H1 (cell line): ENCODE measurements at regions not wholly inside any gene's neighbourhood (a gene's known extent, or its start where the extent isn't known, plus 50 kb on each side); places are given as distances from the start of the nearest gene placed in this dataset.

Experiments
- CTCF ChIA-PET: fragments of 300-600 bp; sonication (Branson Sonifier 250); formaldehyde crosslinking; loops from one replicate; lab custom pipeline; 2021; ENCODE audit not compliant: partially characterized antibody; lab: Charles Lee
- POLR2A ChIA-PET: fragments of 300-600 bp; sonication (Branson Sonifier 250); formaldehyde crosslinking; loops from one replicate; lab custom pipeline; 2021; ENCODE audit warnings: inconsistent platforms; ENCODE audit not compliant: partially characterized antibody; lab: Charles Lee
- DNase-seq, 2 experiments: peaks; one replicate each; pipeline versions ENCODE4 v3.0.0 to v3.0.0-alpha.2; 2010 to 2022; ENCODE audit warnings: low spot score in 2 of 2, low read depth in 1 of 2, mixed read lengths in 1 of 2
- FAIRE-seq: peaks from 2 replicates; lab custom pipeline; 2011; peaks lifted over from hg19 to GRCh38; lab: Jason Lieb, UNC
- H2AFZ ChIP-seq: 2 replicates; pipeline ENCODE4 v1.8.1; 2012; ENCODE audit warnings: low read length, inconsistent platforms
- H2AK5ac ChIP-seq: 2 replicates; pipeline ENCODE4 v1.6.1; 2013; ENCODE audit warnings: low read depth, low read length
- H2BK120ac ChIP-seq: replicated peaks from 2 replicates; pipeline ENCODE3; 2013; ENCODE audit warnings: low read depth, low read length, inconsistent platforms
- H2BK12ac ChIP-seq: 2 replicates; pipeline ENCODE4 v1.6.1; 2013; ENCODE audit warnings: low read depth, low read length
- H2BK15ac ChIP-seq: 2 replicates; pipeline ENCODE4 v1.6.1; 2013; ENCODE audit warnings: low read length
- H2BK20ac ChIP-seq: 2 replicates; pipeline ENCODE4 v1.6.1; 2013; ENCODE audit warnings: low read length
- H2BK5ac ChIP-seq: 2 replicates; pipeline ENCODE4 v1.6.1; 2013; ENCODE audit warnings: low read depth, low read length
- H3K14ac ChIP-seq: 2 replicates; pipeline ENCODE4 v1.6.1; 2013; ENCODE audit warnings: inconsistent platforms; ENCODE audit not compliant: insufficient read length
- H3K18ac ChIP-seq: 2 replicates; pipeline ENCODE4 v1.6.1; 2013; ENCODE audit warnings: low read length; ENCODE audit errors: extremely low read depth
- H3K23ac ChIP-seq: 2 replicates; pipeline ENCODE4 v1.6.1; 2013; ENCODE audit warnings: inconsistent platforms; ENCODE audit not compliant: insufficient read length
- H3K23me2 ChIP-seq: 2 replicates; pipeline ENCODE4 v1.6.1; 2013; ENCODE audit warnings: low read depth, low read length
- H3K27ac ChIP-seq: 2 replicates; pipeline ENCODE4 v1.6.1; 2011; ENCODE audit warnings: low read depth, low read length, inconsistent platforms
- H3K27me3 ChIP-seq, 4 experiments: replicated peaks in 1 of 4; 1 replicate in 1 of 4; 2 replicates in 3 of 4; pipeline versions ENCODE4 v1.6.1 to v1.8.1; 2011 to 2013; ENCODE audit warnings: low read length in 3 of 4, mild to moderate bottlenecking in 3 of 4, inconsistent platforms in 2 of 4, mixed read lengths in 2 of 4, moderate library complexity in 1 of 4; ENCODE audit not compliant: control insufficient read depth in 3 of 4, insufficient read depth in 3 of 4; ENCODE audit errors: extremely low read depth in 1 of 4
- H3K36me3 ChIP-seq, 4 experiments: 2 replicates each; pipeline versions ENCODE4 v1.6.1 to v1.8.1; 2011 to 2013; ENCODE audit warnings: mild to moderate bottlenecking in 4 of 4, low read length in 3 of 4, moderate library complexity in 2 of 4, control low read depth in 1 of 4, inconsistent platforms in 1 of 4; ENCODE audit not compliant: insufficient read depth in 4 of 4, control insufficient read depth in 2 of 4
- H3K4ac ChIP-seq: replicated peaks from 2 replicates; pipeline ENCODE3; 2013; ENCODE audit warnings: low read length, low read depth, mixed read lengths, inconsistent platforms; ENCODE audit not compliant: insufficient read length
- H3K4me1 ChIP-seq, 4 experiments: replicated peaks in 1 of 4; 1 replicate in 1 of 4; 2 replicates in 3 of 4; pipeline versions ENCODE4 v1.6.1 to v1.8.1; 2011 to 2013; ENCODE audit warnings: low read length in 3 of 4, inconsistent platforms in 2 of 4, mixed read lengths in 1 of 4; ENCODE audit not compliant: insufficient read depth in 4 of 4, control insufficient read depth in 3 of 4
- H3K4me2 ChIP-seq, 2 experiments: 2 replicates each; pipeline versions ENCODE4 v1.6.1 to v1.8.1; 2011 to 2013; ENCODE audit warnings: low read depth in 2 of 2, low read length in 2 of 2, control low read depth in 1 of 2, inconsistent platforms in 1 of 2, mild to moderate bottlenecking in 1 of 2; ENCODE audit not compliant: insufficient read depth in 1 of 2
- H3K4me3 ChIP-seq, 4 experiments: fragments of 200-600, 300-600 bp in 1 of 4; sonication (generic), shearing (Covaris generic), sonication (Bioruptor Twin) in 1 of 4; 2 replicates each; pipeline versions ENCODE4 v1.5.1 to v1.8.1; 2011 to 2016; ENCODE audit warnings: low read length in 4 of 4, low read depth in 3 of 4, control low read depth in 2 of 4, inconsistent platforms in 2 of 4, mild to moderate bottlenecking in 2 of 4, mixed read lengths in 1 of 4, moderate library complexity in 1 of 4; ENCODE audit not compliant: insufficient read depth in 2 of 4; ENCODE audit errors: extremely low read depth in 1 of 4
- H3K56ac ChIP-seq: replicated peaks from 2 replicates; pipeline ENCODE3; 2013; ENCODE audit warnings: low read depth, mild to moderate bottlenecking, mixed read lengths, low read length, inconsistent platforms; ENCODE audit not compliant: insufficient read length
- H3K79me1 ChIP-seq: 2 replicates; pipeline ENCODE4 v1.6.1; 2013; ENCODE audit warnings: low read depth, low read length, control low read depth
- H3K79me2 ChIP-seq, 2 experiments: 2 replicates each; pipeline versions ENCODE4 v1.6.1 to v1.8.1; 2012 to 2013; ENCODE audit warnings: low read length in 2 of 2, mild to moderate bottlenecking in 2 of 2, inconsistent platforms in 1 of 2; ENCODE audit not compliant: insufficient read depth in 2 of 2, control insufficient read depth in 1 of 2
- H3K9ac ChIP-seq, 4 experiments: replicated peaks in 1 of 4; 1 replicate in 1 of 4; 2 replicates in 3 of 4; pipeline versions ENCODE4 v1.6.1 to v1.8.1; 2011 to 2013; ENCODE audit warnings: low read depth in 3 of 4, low read length in 3 of 4, control low read depth in 2 of 4, mild to moderate bottlenecking in 2 of 4, moderate library complexity in 2 of 4, inconsistent platforms in 1 of 4; ENCODE audit errors: extremely low read depth in 1 of 4
- H3K9me3 ChIP-seq, 2 experiments: 2 replicates each; pipeline versions ENCODE4 v1.6.1 to v1.8.1; 2012 to 2013; ENCODE audit warnings: mild to moderate bottlenecking in 2 of 2, moderate library complexity in 2 of 2, control low read depth in 1 of 2, inconsistent platforms in 1 of 2, low read depth in 1 of 2, low read length in 1 of 2, mixed read lengths in 1 of 2; ENCODE audit not compliant: insufficient read depth in 2 of 2
- H4K20me1 ChIP-seq, 2 experiments: replicated peaks in 1 of 2; 2 replicates each; pipeline versions ENCODE3 to v1.8.1; 2011 to 2013; ENCODE audit warnings: inconsistent platforms in 2 of 2, low read length in 2 of 2, mild to moderate bottlenecking in 1 of 2; ENCODE audit not compliant: insufficient read depth in 2 of 2, control insufficient read depth in 1 of 2
- H4K5ac ChIP-seq: 2 replicates; pipeline ENCODE4 v1.6.1; 2013; ENCODE audit warnings: low read length, low read depth, mixed read lengths, inconsistent platforms; ENCODE audit not compliant: insufficient read length
- H4K8ac ChIP-seq: 2 replicates; pipeline ENCODE4 v1.8.0; 2013; ENCODE audit warnings: mild to moderate bottlenecking, moderate library complexity, low read length, inconsistent platforms; ENCODE audit not compliant: insufficient read depth; ENCODE audit errors: extremely low read depth
- H4K91ac ChIP-seq: replicated peaks from 2 replicates; pipeline ENCODE3; 2013; ENCODE audit warnings: low read length, mixed read lengths, inconsistent platforms; ENCODE audit not compliant: insufficient read length
- MAFK ChIP-seq: IDR thresholded peaks from 2 replicates; pipeline ENCODE4 v1.6.1; 2012; ENCODE audit warnings: low read depth, mild to moderate bottlenecking, improper control_type of control experiment, low read length
- TEAD4 ChIP-seq: IDR thresholded peaks from 2 replicates; pipeline ENCODE4 v1.6.1; 2012; ENCODE audit warnings: low read depth, low read length, inconsistent platforms, mixed read lengths
- WGBS, 2 experiments: shearing (Covaris generic) in 1 of 2; methylation state at CpG; one replicate each; pipeline versions ENCODE4 v1.1.6 to v1.1.7; 2013 to 2015; ENCODE audit warnings: low lambda C conversion rate in 2 of 2, mixed read lengths in 2 of 2, inconsistent platforms in 1 of 2, low coverage in 1 of 2, missing lambda C conversion rate in 1 of 2; ENCODE audit not compliant: insufficient replicate concordance in 2 of 2, insufficient coverage in 1 of 2, insufficient read length in 1 of 2; ENCODE audit errors: extremely low coverage in 1 of 2, missing lambda C conversion rate in 1 of 2; 5-methylcytosine and 5-hydroxymethylcytosine counted together
- TF ChIP-seq, protein P1 (sequence below), 3 experiments: IDR thresholded peaks; 1 replicate in 2 of 3; 2 replicates in 1 of 3; pipeline versions ENCODE4 v1.5.1 to v1.6.1; 2011; ENCODE audit warnings: low read length in 3 of 3, mild to moderate bottlenecking in 3 of 3, inconsistent platforms in 2 of 3, low read depth in 1 of 3, moderate library complexity in 1 of 3; ENCODE audit not compliant: insufficient read depth in 1 of 3; ENCODE audit errors: control extremely low read depth in 1 of 3

- H2BK20ac ChIP-seq, result peak overlapping the region; percentile 93; the same call in 1 of the 2 replicates
- DNase-seq (no peak), FAIRE-seq (no peak)
- H4K5ac ChIP-seq, result no peak overlapping the region
- no peaks in the 10 kb centered on the region for H3K79me2 ChIP-seq
- H3K9me3 ChIP-seq, result no peaks in the 10 kb centered on the region
- H3K23ac ChIP-seq, result no peak overlapping the region
- peaks cover 7 to 17% (median 13%) of the 10 kb centered on the region in 4 experiments; a peak in 6 of 7 replicates for H3K4me1 ChIP-seq
- H2BK12ac ChIP-seq, result peak overlapping the region; percentile 99
- H3K27ac ChIP-seq, result no peak overlapping the region
- peak overlapping the region; percentile 97 for H2BK5ac ChIP-seq
- TF ChIP-seq TEAD4 (peak; percentile 55; the same call in 1 of the 2 replicates), MAFK (no peak)
- TF ChIP-seq, protein P1, sequence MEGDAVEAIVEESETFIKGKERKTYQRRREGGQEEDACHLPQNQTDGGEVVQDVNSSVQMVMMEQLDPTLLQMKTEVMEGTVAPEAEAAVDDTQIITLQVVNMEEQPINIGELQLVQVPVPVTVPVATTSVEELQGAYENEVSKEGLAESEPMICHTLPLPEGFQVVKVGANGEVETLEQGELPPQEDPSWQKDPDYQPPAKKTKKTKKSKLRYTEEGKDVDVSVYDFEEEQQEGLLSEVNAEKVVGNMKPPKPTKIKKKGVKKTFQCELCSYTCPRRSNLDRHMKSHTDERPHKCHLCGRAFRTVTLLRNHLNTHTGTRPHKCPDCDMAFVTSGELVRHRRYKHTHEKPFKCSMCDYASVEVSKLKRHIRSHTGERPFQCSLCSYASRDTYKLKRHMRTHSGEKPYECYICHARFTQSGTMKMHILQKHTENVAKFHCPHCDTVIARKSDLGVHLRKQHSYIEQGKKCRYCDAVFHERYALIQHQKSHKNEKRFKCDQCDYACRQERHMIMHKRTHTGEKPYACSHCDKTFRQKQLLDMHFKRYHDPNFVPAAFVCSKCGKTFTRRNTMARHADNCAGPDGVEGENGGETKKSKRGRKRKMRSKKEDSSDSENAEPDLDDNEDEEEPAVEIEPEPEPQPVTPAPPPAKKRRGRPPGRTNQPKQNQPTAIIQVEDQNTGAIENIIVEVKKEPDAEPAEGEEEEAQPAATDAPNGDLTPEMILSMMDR (IDR thresholded peaks at IDR 0.05; ENCODE audit: control extremely low read depth in 1 of 3, insufficient read depth in 1 of 3, low read depth in 1 of 3, low read length in 3 of 3), result no peak
- H3K79me1 ChIP-seq, result no peaks in the 10 kb centered on the region
- H3K4ac ChIP-seq, result peak overlapping the region; percentile 63
- peak overlapping the region; percentile 34 to 61; a peak in 3 of 4 replicates for H3K4me2 ChIP-seq
- H3K27me3 ChIP-seq, result no peaks in the 10 kb centered on the region; a peak in 1 of 7 replicates
- 0 out of 2 replicates have a peak overlapping the region, but pooled peaks have one; percentile 36 for H2AFZ ChIP-seq
- no peaks in the 10 kb centered on the region for H3K36me3 ChIP-seq
- POLR2A ChIA-PET, result interaction anchor here (1.7 to 1.8 kb wide), 2 partner anchors 9 to 22 kb away, joined by 4 read pairs; no protein-coding TSS in a partner anchor
- peak overlapping the region; percentile 48; the same call in 1 of the 2 replicates for H2BK15ac ChIP-seq
- peak overlapping the region; percentile 80 for H3K18ac ChIP-seq
- H3K14ac ChIP-seq, result no peak overlapping the region
- H3K23me2 ChIP-seq, result peaks cover 2% of the 10 kb centered on the region; the same call in 1 of the 2 replicates
- H2AK5ac ChIP-seq, result peak overlapping the region; percentile 28; the same call in 1 of the 2 replicates
- H4K20me1 ChIP-seq, result no peaks in the 10 kb centered on the region
- peak overlapping the region; percentile 44 for H4K91ac ChIP-seq
- no peak overlapping the region for H3K9ac ChIP-seq
- WGBS, 2 experiments, result 38% methylated on average over 6 of the region's 6 CpGs; no CpG with 5 or more reads in 1 of the 2 experiments
- no peak overlapping the region for H3K4me3 ChIP-seq
- CTCF ChIA-PET, result interaction anchor here (1.0 to 1.5 kb wide), 5 partner anchors 39 to 310 kb away, joined by 4 to 5 read pairs (median 4); no protein-coding TSS in a partner anchor
- no peak overlapping the region for H3K56ac ChIP-seq
- no peak overlapping the region for H4K8ac ChIP-seq
- peak overlapping the region; percentile 68 for H2BK120ac ChIP-seq
Measured at GRCh38 chr11:130760515-130761125, 155.7 kb downstream of the SNX19 start.
